ENCODE measurements at regions not wholly inside any gene's neighbourhood (a gene's known extent, or its start where the extent isn't known, plus 50 kb on each side); places are given as distances from the start of the nearest gene placed in this dataset.

DNA sequence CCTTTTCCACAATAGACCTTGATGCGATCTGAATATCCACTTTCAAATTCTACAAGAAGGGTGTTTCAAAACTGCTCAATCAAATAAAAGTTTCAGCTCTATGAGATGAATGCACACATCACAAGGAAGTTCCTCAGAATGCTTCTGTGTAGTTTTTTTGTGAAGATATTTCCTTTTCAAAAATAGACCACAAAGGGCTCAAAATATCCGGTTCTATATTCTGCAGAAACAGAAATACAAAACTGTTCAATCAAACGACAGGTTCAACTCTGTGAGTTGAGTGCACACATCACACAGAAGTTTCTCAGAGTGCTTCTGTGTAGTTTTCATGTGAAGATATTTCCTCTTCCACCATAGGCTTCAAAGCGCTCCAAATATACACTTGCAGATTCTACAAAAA is 293.9 kb upstream of the DEFB115 start:
- TF ChIP-seq, protein P1, sequence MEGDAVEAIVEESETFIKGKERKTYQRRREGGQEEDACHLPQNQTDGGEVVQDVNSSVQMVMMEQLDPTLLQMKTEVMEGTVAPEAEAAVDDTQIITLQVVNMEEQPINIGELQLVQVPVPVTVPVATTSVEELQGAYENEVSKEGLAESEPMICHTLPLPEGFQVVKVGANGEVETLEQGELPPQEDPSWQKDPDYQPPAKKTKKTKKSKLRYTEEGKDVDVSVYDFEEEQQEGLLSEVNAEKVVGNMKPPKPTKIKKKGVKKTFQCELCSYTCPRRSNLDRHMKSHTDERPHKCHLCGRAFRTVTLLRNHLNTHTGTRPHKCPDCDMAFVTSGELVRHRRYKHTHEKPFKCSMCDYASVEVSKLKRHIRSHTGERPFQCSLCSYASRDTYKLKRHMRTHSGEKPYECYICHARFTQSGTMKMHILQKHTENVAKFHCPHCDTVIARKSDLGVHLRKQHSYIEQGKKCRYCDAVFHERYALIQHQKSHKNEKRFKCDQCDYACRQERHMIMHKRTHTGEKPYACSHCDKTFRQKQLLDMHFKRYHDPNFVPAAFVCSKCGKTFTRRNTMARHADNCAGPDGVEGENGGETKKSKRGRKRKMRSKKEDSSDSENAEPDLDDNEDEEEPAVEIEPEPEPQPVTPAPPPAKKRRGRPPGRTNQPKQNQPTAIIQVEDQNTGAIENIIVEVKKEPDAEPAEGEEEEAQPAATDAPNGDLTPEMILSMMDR (IDR thresholded peaks at IDR 0.05 in 4 of 5, conservative IDR thresholded peaks at IDR 0.05 in 1 of 5): no peak
- TF ChIP-seq POLR2A (IDR thresholded peaks at IDR 0.05): no peak

Data from gastrocnemius medialis (tissue), 4 donors.